Epithelial cell of esophagus (primary cell): ENCODE measurements at regions not wholly inside any gene's neighbourhood (a gene's known extent, or its start where the extent isn't known, plus 50 kb on each side); places are given as distances from the start of the nearest gene placed in this dataset.

ENCODE experiments used
- DNase-seq: peaks from one replicate; pipeline ENCODE4 v3.0.0; 2010; ENCODE audit warnings: low read depth
- H3K4me3 ChIP-seq: 2 replicates; pipeline ENCODE4 v1.5.1; 2011; ENCODE audit warnings: mild to moderate bottlenecking, low read length, control low read depth
- CTCF ChIP-seq: IDR thresholded peaks from 2 replicates; pipeline ENCODE4 v1.5.1; 2011; ENCODE audit warnings: low read depth, mild to moderate bottlenecking, low read length, control low read depth, inconsistent platforms; ENCODE audit not compliant: insufficient read depth; ENCODE audit errors: missing control alignments

- no peak overlapping the region for H3K4me3 ChIP-seq
Measured at GRCh38 chr11:70021586-70021985, 56.5 kb upstream of the ANO1 start.

GRCh38 chr11:70024036-70024772 lies 53.9 kb upstream of the ANO1 start:
- no peak for TF ChIP-seq CTCF
- DNase-seq: no peak
- no peak overlapping the region for H3K4me3 ChIP-seq

More at GRCh38 chr11:70021586-70021985, 56.5 kb upstream of the ANO1 start:
- TF ChIP-seq CTCF: no peak
- DNase-seq: no peak

DNA sequence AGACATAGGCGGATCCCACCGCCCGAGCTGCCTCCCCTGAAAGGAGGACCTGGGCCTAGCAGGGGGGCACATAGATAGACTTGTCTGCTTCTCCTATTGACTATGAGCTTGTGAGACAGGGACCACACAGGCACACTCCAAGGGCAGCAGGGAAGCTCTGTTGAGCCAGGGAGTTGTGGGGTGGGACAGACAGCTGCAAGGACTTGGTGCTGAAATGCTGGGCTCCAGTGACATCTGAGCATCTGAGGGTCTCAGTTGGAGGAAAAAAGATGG lies 53.4 kb upstream of the ANO1 start:
- H3K4me3 ChIP-seq: no peak overlapping the region
- no peak for DNase-seq
- TF ChIP-seq CTCF: no peak

DNA sequence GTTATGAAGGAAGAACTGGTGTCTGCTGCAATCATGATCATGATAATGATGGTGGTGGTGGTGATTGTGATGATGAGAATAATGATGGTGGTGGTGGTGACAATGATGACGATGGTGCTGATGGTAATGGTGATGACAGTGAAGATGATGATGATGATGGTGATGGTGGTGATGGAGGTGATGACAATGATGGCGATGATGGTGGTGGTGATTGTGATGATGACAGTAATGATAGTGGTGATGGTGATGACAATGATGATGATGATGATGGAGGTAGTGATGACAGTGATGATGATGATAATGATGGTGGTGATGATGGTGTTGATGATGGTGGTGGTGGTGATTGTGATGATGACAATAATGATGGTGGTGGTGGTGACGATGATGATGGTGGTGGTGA lies 52.8 kb upstream of the ANO1 start:
- no peak for DNase-seq
- no peak for TF ChIP-seq CTCF
- H3K4me3 ChIP-seq: no peak overlapping the region

- TF ChIP-seq CTCF: no peak
- no peak overlapping the region for H3K4me3 ChIP-seq
- DNase-seq: no peak
Measured at GRCh38 chr11:70026012-70026411, 52.1 kb upstream of the ANO1 start.

GRCh38 chr11:70026726-70027125 lies 51.4 kb upstream of the ANO1 start:
- no peak for TF ChIP-seq CTCF
- no peak for DNase-seq
- H3K4me3 ChIP-seq: no peak overlapping the region

DNA sequence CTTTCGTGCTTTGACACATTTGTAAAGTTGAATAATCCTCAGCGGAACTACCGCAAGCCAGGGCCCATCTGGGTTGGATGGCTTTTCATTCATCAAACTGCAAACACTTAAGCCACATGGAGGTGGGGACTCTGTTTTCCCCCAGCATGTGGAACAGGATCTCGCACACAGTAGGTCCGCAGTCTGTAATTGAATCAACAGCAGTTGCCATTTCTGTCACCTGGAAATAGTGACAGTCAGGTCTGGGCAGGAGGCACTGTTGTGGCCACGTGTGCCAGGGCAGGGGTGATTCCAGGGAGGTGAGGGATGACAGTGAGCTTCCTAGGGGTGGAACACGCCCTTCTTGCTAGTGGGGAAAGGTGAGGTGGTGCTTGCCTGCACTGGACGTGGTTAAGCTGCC lies 50.7 kb upstream of the ANO1 start:
- no peak for TF ChIP-seq CTCF

More for the DNA sequence above, 50.7 kb upstream of the ANO1 start:
- no peak for DNase-seq
- H3K4me3 ChIP-seq: no peak overlapping the region
